GM19438 (cell line): ENCODE measurements at regions not wholly inside any gene's neighbourhood (a gene's known extent, or its start where the extent isn't known, plus 50 kb on each side); places are given as distances from the start of the nearest gene placed in this dataset.
"Not testable (repeated sequence)": the region's sequence is repeated elsewhere in the genome, so short reads cannot be mapped to it uniquely, and the experiment has no call there.

Experiments
- ATAC-seq: cut with Tn5 transposase; IDR thresholded peaks from one replicate; pipeline ENCODE4 v1.9.1; 2021; ENCODE audit warnings: low read depth; ENCODE audit not compliant: unreplicated experiment

DNA sequence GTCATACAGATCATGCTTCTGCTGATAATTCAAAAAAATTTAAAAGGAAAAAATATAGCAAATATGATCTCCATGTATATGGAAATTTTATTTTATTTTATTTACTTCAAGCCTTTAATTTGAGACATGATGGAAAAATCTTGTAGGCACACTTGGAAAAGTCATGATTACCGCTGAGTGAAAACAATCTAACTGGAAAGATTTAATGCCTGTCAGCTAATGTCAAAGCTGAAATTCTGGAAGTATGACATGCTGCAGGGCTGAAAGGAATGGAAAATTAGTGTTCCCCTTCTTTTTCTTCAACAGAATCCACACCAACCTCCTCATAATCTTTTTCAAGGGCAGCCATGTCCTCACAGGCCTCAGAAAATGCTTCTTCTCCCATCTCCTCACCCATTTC is 58.2 kb downstream of the RPRM start:
- no peak for ATAC-seq

GRCh38 chr2:153417077-153417476 is 61.5 kb downstream of the RPRM start:
- no peak for ATAC-seq

DNA sequence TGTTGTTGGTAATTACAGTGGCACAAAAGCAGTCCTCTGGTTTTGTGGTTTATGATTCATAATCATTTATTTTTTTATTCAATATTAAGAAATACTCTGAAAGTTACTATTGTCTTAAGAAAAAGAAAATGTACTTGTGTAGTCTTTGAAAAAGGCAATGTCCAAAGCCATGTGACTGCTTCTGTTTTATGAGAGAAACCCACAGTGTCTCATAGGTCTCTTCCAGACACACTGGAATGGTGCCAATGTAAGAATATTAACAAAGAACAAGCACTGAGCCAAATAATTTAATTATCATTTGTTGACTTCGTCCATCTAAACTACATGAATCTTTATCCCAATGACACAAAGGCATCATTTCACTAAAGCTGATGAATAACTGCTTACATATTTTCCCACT is 62.5 kb downstream of the RPRM start:
- no peak for ATAC-seq

DNA sequence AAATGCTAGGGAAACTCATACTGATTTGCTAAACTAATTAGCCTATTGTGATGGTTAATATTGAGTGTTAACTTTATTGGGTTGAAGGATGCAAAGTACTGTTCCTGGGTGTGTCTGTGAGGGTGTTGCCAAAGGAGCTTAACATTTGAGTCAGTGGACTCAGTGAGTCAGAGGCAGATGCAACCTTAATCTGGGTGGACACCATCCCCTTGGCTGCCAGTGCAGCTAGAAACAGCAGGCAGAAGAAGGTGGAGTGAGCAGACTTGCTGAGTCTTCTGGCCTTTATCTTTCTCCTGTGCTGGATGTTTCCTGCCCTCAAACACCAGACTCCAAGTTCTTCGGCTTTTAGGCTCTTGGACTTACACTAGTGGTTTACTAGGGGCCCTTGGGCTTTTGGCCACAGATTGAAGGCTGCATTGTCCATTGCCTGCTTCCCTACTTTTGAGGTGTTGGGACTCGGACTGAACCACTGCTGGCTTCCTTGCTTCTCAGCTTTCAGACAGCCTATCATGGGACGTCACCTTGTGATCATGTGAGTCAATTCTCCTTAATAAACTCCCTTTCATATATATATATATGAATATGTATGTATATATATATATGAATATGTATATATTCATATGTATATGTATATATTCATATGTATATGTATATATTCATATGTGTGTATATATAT is 69.7 kb downstream of the RPRM start:
- no peak for ATAC-seq

DNA sequence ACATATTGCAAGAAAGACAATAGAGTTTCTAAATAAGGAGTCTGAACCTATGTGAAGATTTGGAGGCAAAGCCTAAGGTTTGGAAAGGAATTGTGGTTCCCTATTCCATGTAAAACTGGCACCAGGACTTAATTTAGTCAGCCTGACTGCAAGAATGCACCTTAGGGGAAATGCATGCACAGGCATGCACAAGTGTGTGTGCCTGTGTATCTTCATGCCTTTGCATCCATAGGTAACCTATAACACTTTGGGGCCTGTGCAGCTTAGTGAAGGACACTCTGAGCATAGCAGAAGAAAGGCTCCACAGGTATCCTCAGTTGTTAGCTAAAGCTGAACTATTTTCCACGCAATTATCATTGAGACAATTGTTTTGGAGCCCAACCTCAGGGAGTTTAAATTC is 73.4 kb downstream of the RPRM start:
- ATAC-seq, result no peak

GRCh38 chr2:153404792-153405191 is 73.8 kb downstream of the RPRM start:
- no peak for ATAC-seq

DNA sequence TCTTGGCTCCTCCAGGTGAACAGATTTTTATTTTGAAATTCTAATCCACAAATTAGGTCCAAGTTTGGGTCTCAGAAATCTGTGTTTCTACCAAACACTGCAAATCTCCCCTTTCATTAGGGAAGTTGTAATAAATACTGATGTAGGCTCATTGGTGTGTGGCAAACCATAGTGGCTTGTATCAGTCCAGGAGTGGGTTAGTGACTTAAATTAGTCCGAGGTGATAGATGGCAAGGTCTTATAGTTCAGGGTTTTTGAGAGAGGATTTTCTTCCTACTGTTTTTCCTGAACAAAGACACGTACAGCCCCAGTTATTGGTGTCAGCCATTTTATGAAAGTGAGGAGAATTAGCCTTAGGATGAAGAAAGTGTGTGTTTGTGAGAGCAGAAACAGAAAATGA is 74.6 kb downstream of the RPRM start:
- ATAC-seq, result no peak

- not testable (repeated sequence) for ATAC-seq
Observed at GRCh38 chr2:153403352-153403751, 75.2 kb downstream of the RPRM start.

DNA sequence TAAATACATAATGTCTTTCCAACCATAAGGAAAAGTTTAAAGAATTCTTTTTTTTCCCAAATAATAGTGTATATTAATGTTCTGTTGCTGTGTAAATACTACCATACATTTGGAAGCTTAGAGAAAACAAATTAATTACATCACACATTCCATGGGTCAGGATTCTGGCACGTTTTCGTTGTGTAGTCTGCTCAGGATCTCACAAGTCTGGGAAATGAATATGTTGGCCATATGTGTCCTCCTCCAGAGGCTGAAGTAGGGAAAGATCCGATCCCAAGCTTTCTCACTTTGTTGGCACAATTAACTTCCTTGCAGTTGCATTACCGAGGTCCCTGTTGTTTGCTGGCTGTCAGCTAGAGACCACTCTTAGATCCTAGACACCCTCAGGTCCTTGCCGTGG is 83.9 kb downstream of the RPRM start:
- ATAC-seq, result no peak

DNA sequence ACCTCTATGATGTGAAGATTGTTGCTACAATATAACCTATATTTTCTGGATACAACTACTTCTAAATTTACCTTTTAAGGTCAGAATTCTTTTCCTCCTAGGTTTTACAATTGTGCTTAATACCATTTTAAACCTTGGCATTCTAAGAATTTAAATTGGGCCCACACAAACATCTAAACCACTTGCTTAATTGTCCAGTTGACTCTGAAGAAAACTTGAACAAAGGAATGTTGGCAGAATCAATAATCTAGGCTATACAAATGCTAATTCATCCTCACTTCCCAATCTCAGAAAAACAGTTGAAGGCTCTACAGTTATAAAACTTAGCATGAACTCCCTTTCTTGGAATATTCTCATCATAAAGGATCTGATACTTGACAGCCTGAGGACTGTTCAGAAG is 84.3 kb downstream of the RPRM start:
- ATAC-seq, result no peak

GRCh38 chr2:153393518-153393917 is 85.0 kb downstream of the RPRM start:
- no peak for ATAC-seq

- ATAC-seq, result no peak
Observed at GRCh38 chr2:153391131-153391530, 87.4 kb downstream of the RPRM start.

DNA sequence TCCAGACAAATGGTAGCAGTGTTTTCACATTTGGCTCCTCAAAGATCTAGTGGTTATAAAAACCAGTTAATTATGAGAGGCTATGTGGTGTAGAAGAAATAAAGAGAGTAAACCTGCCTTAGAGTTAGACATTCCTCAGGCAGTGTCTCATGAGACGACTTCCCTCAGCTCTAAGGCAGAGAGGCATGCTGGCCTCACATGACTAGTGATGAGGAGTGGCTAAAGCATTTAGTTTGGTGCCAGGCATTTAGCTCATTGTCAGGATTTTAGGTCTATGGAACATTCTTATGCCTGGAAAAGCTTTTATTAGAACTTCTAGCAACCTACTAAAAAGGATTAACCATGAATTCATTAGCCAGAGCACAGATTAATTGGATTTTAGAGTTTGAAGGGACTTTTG is 90.3 kb downstream of the RPRM start:
- ATAC-seq, result no peak

DNA sequence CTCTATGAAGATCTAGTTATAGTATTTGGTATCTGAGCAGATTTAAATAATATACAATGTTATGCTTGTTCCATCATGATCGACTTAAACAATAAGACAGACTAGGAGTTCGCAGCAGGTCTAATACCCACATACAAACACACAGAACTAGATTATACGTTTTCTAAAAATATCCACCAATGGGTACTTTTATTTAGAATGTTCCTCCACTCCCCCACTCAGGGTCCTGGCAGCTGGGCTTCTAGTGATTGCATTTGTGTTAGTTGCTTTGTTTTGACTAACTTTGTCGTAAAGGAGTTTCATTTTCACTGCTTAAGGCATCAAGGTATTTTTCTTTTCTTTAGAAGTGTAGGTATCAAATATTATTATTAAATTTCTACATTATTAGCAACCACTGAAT is 91.4 kb downstream of the RPRM start:
- no peak for ATAC-seq

- no peak for ATAC-seq
Observed at GRCh38 chr2:153386481-153386897, 92.1 kb downstream of the RPRM start.

DNA sequence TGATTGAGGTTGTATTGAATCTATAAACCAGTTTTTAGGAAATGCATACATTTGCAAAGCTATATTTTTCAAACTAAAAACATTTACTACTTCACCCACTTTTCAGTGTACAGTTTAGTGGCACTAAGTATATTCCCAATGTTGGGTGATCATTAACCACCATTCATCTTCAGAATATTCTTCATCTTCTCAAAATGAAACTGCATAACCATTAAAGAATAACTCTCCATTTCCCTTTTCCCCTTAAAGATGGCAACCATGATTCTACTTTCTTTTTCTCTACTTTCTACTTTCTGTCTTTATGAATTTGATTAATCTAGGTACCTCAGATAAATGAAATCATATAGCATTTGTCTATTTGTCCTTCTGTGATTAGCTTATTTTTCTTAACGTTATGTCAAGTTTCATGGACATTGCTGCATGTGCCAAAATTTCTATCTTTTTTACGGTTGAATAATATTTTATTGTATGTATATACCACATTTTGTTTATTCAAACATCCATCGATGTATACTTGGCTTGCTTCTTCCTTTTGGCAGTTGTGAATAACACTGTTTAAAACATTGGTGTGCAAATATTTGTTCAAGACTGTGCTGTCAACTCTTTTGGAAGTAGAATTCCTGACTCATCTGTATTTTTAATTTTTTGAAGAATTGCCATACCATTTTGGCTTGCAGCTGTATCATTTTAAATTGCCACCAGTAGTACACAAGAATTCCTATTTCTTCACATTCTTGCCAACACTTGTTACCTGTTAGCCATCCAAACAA is 104.9 kb downstream of the RPRM start:
- no peak for ATAC-seq

DNA sequence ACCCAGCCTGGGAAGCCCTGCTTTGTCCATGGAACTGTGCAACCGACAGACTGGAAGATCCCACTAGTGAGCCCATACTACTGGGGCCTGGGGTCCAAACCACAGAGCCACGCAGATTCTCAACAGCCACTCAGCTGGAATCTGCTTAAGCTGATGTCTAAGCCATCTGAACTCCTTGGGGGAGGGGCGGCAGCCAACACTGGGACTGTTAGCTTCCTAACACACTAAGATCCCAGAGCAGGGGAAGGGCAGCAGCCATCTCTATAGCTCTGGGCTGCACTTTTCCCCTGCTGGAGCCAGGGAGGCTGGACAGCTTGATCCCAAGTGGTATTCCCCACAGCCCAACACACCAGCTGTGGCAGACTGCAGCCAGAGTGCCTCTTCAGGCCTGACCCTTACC is 118.3 kb downstream of the RPRM start:
- ATAC-seq, result no peak

GRCh38 chr2:153354377-153354776 is 124.2 kb downstream of the RPRM start:
- ATAC-seq, result no peak

DNA sequence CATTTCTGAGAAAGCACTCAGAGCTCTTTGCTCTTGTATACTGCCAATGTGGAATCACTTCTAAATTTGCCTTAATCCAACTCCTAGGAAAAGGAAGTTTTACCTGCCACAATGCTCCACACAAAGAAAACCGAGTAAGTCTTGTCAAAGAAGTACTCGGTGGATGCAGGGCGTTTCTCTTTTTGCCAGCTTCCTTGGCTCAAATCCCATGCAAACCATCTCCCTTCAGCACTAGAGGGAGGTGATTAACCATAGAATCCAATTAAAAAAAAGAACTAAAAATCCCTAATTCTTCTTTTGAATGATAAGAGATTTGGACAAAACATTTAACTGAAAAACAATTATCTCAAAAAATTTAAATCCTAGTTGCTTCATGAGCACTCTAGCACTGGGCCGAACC is 129.0 kb downstream of the RPRM start:
- no peak for ATAC-seq

GRCh38 chr2:153347818-153348495 is 130.6 kb downstream of the RPRM start:
- ATAC-seq, result no peak

DNA sequence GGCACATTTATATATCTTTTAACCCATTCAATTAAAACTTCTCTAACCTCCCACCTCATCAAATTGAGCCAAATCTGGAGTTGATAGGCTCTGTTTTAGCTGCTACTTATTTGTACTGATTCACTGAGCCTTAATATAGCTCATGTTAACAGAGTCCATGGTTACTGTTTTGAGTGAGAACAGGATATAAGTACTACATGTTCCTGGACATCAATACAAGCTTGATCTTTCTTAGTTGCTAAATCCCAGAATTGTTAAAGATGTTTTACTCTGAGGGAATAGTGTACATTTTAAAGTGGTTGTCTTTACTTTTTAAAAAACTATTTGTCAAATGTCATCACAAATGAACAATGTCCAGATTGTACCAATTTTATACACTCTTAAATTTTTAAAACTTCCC is 157.7 kb downstream of the RPRM start:
- no peak for ATAC-seq

DNA sequence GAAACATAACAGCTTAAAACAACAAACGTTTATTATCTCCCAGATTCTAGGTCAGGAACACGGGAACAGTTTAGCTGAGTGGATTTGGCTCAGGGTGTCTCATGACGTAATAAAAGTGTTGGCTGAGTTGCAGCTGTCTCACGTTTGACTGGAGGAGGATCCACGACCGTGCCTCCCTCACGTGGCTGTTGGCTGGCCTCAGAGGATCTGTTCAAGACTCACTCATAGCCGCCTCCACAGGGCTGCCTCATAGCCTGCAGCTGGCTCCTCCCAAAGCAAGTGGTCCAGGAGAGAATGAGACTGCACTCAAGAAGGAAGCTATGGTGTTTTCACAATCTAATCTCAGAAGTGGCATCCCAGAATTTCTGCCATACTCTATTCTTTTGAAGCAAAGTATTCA is 167.1 kb downstream of the RPRM start:
- ATAC-seq, result no peak
